HG03571 (cell line): ENCODE measurements at regions not wholly inside any gene's neighbourhood (a gene's known extent, or its start where the extent isn't known, plus 50 kb on each side); places are given as distances from the start of the nearest gene placed in this dataset.

ENCODE experiments used
- ATAC-seq: cut with Tn5 transposase; IDR thresholded peaks from one replicate; pipeline ENCODE4 v1.9.1; 2021; ENCODE audit not compliant: unreplicated experiment

DNA sequence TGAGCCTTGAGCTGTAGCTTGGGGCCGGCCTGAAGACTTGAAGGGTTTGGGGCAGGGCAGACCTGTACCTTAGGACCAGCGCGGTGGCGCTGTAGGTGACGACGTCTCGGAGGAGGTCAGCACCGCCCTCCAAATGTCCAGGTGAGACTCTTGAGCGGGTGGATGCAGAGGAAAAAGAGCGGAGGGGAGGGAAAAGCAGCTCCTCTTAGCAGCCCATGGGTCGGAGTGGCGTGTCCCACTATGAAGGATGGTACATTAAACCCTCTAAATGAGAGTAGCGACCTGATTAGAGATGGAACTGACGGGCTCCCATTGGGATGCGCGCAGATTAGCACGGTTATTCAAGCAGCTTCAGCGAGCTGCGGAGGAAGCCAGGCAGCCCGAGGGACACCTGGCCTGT, 77.0 kb upstream of the MAP1LC3B2 start:
- ATAC-seq = no peak

DNA sequence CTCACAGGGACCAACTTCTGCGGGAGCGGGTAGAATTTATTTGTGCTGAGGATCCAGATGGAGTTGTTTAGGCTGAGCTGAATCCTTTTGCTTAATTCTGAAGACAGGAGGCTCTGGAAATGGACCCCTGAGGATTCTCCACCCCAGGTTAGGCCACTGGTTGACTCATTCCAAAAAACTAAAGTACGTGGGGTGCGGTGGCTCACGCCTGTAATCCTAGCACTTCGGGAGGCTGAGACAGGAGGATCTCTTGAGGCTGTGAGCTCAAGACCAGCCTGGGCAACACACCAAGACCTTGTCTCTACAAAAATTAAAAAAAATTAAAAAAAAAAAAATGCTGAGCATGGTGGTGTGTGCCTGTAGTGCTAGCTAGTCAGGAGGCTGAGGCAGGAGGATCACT, 76.3 kb upstream of the MAP1LC3B2 start:
- no peak for ATAC-seq

DNA sequence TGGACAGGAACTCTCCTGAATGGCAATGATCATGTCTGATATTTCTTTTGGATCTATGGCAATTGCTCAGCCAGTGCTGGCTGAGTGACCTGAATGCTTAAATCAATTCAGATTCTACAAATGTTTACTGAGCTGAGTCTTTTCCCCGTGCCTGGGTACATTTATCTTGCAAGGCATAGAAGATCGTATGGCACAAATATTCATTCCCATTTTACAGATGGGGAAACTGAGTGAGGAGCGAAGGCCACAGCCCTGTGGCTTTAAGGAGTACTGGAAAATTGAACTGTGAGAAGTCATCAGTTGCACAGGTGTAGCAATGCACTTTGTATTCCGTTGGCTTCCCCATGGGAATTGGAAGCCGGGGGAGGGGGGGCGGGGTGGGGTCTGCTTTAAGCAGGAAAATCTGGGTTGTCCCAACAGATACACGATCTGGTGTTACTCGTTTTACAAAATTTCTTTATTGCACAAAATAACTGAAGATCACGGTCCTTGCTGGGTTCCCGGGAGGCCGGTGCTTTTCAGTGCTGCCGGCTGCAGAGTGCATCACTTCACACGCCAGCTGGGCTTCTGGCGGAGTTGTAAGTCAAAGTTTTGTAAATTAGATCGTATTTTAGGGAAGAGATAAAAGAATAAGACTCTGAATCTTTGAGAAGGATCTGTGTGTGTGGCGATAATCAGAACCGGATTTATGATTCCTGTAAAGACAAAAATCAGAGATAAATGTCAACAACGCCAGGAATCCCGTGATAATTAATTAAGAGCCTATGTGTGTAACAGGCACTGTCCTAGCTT, 75.0 kb upstream of the MAP1LC3B2 start:
- no peak for ATAC-seq

DNA sequence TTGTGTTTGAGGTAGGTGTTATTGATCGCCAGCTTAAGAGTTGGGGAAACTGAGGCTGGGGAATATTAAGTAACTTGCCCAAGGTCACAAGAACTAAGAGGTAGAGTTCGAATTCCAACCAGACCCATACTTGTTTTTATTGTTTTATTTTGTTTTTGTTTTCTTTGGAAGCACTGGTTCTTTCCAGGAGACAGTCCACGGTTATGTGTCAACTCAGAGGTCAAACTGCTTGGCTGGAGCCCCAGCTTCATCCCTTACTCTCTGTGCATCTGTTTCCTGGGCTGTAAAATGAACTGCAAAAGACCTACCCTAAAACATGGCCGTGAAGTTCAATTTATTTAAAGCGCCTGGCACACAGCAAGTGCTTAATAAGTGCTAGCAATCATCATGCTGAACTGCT, 74.4 kb upstream of the MAP1LC3B2 start:
- no peak for ATAC-seq

DNA sequence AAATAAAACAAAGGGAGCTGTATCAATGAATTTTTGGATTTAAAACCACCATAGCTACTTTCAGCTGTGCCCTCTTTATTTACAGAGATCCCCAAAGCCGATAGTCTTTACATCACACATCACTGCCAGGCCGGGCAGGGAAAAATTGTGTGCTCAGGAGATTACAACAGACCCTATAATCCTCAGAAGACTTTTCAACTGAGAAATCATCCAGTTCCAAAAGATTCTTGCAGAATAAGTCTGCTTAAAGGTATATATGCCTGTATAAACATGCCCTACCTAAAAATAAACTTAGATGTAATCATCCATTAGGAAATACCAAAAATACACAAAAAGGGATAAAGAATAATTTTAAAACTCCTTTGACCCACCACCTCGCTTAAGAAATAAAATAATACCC, 70.1 kb upstream of the MAP1LC3B2 start:
- no peak for ATAC-seq

DNA sequence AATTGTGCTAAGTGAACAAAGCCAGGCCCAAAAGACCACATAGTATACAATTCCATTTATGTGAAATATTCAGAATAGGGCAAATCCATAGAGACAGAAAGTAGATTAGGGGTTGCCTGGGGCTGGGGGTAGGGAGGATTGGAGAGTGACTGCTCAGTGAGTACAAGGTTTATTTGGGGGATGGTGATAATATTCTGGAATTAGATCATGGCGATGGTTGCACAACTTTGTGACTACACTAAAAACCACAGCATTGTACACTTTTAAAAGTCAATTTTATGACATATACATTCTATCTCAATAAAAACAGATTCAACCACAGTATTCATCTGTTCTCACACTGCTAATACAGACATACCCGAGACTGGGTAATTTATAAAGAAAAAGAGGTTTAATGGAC, 68.7 kb upstream of the MAP1LC3B2 start:
- no peak for ATAC-seq

DNA sequence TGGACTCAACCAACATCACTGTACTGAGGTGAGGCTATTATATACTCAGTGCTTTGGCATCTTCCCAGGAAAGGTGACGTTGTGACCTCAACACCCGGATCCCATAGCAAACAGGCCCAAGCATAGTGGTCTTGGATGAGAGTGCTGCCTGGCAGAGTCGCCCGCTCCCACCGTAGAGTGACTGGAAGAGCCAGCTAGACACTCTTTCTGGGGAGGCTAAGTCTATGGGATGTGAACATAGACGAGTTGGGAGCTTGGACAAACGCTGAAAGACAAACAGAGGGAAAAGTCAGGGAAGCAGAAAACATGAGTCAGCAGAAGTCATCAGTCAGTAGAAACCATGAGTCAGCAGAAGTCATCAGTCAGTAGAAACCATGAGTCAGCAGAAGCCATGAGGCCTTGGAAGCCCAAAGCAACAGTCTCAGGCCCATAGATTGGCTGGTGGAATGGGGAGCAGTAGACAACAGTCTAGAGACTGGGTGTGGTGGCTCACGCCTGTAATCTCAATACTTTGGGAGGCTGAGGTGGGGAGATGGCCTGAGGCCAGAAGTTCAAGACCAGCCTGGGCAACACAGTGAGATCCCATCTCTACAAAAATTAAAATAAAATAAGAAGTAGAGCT, 66.4 kb upstream of the MAP1LC3B2 start:
- ATAC-seq = no peak

DNA sequence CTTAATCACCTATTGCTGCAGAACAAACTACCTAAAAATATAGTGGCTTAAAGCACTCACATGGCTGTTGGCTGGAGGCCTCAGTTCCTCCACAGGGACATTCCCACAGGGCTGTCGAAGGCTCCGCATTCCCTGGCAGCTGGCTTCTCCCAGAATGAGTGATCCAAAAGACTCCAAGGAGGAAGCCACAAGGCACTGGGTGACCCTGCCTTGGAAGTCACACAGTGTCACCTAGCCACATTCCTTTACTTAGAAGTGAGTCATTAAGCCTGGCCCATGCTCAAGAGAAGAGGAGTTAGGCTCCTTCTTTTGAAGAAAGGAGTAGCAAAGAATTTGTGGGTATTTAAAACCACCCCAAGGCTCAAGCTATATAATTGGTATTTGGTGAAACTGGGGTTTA, 63.9 kb upstream of the MAP1LC3B2 start:
- no peak for ATAC-seq

DNA sequence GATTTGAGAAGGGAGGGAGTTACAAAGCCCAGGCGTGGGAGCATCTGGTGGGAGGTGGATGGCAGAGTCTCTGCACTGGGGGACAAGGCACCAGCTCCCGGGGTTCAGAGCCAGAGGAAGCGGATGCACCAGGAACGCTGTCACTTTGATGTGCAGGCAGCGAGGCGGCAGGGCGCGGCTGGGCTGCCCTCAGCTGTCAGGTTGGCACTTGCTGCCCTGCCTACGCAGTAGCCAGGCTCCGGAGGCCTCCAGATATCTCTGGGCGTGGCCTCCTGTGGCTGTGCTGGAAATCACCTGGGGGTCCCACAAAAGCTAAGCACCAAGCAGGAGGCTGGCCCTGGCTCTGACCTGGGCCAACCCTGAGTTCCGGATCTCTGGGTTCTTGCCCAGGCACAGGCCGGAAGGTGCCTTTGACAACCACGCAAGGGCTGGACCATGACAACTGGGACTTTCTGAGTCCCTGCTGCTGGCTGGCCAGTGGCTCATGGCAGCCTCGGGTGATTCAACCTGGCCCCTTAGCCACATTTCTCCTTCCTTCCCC, 62.1 kb upstream of the MAP1LC3B2 start:
- no peak for ATAC-seq

DNA sequence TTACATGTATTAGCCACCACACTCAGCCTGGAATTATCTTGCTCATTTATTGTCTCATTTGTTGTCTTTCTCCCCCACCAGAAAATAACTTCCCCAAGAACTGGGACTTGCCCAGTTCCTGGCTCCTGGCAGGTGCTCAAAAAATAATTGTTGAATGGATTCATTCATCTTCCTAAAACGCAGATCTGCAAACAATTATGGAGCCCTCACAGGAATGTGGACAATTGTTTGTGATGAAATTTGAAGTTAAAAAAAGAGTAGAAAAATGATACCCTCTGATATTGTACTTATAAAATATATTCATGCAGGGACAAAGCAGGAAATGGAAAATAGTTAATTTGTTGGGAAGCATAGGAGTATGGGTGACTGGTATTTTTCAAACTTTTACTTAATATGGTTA, 60.7 kb upstream of the MAP1LC3B2 start:
- no peak for ATAC-seq

DNA sequence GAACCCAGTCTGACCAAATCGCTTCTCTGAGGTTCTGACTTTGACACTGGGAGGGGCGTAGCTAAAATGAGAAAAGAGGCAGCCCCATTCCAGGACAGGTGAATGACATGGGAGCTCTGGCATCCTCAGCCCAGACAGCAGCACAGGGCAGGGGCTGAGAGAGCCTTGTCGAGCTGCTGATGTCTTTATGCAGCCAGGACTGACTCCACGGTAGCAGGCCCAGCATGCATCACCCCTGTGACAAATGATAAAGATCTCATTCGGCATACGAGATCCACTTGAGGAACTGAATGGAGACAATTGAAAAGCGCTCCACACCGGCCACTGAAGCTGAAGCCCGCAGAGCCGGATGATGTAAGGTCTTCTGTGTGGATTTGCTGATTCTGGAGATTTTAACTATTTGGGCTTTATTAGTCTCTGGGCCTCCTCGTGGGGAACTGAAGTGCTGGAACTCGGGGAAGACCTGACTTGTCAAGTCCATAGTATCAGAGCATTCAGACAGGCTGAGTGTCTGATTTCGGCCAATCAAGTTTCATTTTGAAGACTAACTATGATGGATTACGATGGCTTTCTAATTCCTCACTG, 56.9 kb upstream of the MAP1LC3B2 start:
- ATAC-seq = no peak

DNA sequence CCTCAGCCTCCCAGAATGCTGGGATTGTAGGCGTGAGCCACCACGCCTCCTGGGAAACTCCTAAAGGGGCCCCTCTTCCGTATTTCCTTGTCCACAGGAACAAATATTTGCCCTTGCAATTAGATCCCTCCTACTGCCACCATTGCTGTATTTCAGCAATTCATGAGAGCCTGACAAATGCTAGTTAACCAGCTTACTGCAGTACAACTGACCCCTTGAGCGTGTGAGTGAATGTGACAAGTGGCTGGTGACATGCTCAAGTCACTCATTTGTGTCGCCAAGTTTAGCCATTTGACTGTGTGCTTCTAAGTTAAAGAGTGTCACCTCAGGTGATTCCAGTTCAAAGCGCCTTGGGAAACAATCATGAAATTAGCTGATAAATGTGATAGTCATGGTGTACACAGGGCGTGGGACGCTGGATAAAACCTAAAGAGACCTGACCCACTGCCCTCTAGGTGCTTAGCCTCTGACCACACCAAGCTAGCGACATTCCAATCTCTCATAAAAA, 56.1 kb upstream of the MAP1LC3B2 start:
- ATAC-seq = no peak

DNA sequence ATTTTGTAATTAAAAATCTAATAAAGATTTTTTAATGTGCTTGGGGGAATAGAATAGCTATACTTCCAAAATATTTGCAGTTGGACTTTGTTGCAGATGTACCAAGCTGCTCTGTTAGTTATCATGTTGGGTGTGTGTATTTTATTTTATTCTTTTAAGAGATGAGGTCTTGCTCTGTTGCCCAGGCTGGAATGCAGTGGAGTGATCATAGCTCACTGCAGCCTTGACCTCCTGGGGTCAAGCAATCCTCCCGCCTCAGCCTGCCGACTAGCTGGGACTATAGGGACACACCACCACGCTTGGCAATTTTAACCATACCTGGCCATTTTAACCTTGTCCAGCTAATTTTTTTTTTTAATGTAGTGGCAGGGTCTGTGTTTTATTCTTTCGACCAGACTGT, 54.7 kb upstream of the MAP1LC3B2 start:
- ATAC-seq = no peak

DNA sequence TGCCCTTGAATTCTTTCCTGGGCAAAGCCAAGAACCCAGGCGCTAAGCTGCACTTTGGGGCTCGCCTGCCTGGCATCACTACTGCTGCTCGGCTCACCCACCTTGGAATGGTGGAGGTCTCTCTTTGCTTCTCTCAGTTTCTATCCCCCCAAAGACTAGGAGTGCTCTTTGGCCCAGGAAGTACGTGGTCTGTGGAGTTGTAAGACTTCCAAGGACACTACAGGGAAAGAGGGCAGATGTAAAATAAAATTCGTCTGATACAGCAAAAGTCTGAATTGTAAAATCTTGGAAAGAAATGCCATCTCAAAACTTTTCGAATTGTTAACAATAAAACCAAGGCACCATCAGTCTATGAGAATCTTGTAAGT, 52.5 kb upstream of the MAP1LC3B2 start:
- no peak for ATAC-seq

DNA sequence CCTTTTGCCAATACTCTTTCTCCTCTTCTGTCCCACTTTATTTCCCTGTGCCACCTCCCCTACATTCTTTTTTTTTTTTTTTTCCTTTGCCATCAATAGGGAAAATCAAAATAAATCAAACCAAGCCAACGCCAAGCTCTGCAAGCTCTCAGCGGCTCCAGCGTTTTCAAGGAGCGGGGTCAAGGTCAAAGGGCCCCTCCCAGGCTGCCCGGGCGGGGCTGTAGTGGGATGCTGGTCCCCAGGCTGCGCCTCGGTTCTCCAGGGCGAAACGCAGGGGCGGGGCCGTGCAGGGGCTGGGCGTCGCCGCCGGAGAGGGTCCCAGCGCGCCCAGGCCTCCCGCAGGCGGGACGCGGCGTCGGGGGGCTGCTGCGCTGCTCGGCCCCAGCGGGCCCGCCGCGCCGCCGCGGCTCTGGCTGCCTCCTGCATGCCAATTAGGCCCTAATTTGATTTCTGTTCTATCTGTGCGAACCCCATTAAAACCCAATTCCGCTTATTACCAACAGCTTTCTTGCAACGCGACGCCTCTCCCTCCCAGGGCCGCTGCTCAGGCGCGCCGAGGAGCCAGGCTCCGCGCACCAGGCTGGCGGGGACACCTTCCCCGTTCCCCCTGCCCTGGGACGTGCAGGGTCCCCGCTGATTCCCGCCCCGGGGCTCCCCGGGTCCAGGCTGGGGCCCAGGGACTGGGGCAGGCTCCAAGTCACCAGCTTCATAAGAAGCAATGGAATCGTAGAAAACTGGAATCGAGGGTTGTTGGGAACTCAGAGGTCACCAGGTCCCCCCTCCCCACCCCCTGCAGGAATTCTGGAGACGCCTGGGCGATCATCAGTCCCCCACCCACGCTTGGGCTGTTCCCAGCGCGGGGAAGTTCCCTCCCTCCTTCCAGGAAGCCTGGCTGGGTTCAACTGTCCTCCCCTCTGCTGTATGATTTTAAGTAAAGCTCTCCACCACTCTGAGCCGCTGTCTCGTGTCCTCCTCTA, 50.7 kb upstream of the MAP1LC3B2 start:
- no peak for ATAC-seq
